ENCODE measurements at regions not wholly inside any gene's neighbourhood (a gene's known extent, or its start where the extent isn't known, plus 50 kb on each side); places are given as distances from the start of the nearest gene placed in this dataset.
"Not testable (repeated sequence)": the region's sequence is repeated elsewhere in the genome, so short reads cannot be mapped to it uniquely, and the experiment has no call there.

DNA sequence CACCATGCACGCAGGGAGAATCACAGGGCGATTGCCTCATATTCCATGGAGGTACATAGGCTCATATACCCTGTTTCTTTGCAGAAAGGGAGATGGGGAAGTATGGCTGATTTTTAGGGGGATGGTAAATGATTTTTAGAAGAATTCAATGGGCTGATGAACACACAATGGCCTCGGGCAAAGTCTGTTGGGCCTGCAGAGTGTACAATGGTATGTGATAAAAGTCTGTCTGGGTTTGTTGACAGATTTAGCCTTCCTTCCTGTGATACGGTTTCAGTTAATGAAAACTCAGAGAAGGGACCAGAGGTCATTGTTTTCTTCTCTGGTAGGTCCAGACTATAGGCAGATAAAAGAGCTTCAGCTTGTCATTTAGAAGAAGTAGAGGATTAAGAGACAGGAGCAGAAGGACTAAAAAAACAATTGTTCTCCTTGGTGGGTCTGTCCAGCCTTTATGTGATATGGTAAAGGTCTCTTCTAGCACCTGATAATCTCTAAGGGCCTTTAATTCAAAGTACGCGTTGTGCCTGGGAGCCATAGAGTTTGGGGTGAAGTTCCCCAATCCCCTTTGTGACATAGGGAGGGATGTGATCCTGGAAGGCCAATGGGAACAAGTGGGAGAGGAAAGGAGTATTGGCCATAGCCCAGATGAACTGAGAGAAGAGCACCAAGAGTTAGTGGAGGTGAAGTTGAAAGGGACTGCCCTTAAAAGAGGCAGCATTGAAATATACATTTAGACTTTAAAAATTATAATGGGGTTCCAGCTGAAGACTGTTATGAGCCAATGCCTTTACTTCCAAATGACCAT, 107.5 kb upstream of the SERPINE2 start:
- no peak for DNase-seq

DNA sequence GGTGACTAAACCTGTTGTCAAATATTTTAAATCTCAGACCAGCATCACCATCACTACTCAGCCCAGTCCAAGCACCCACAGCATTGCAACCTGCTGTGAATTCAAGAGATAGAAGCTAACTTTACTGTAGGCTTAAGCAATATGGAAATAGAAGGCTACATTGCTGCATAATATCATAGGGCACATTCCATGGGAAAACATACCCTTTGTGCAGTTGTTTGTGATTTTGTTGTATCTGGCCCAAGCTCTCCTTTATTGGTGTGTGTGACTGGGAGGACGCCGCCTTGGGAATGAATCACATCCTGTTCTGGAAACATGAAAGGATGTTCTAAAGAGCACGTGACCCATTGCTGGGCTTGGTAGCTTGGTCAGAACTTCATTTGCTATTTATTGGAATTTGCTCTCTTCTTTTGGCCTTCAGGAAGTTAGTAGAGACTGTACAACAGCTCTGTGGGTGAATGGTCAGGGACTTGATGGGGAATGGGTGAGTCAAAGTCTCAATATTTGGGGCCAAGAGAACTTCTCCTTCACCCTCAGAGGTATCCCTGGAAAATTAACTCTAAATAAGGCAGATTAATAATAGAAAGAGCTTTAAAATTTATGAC, 106.8 kb upstream of the SERPINE2 start:
- DNase-seq = no peak

DNA sequence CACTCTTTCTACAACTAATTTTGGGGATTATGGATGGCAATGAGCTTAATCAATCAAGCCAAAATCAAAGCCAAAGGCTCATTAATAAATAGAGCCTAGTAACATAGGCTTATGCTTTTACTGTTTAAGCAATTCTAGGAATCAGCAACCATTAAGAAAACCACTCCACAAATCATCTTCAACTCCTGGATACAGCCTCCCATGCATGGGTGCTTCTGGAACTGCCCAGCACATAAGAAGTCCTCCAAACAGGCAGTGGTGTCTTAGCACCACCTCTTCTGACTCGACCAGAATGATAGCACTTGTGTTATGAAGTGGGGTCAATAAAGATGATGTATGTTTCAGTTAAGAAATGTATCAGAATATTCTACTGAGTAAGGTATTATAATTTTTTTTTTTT, 104.4 kb upstream of the SERPINE2 start:
- DNase-seq = no peak

DNA sequence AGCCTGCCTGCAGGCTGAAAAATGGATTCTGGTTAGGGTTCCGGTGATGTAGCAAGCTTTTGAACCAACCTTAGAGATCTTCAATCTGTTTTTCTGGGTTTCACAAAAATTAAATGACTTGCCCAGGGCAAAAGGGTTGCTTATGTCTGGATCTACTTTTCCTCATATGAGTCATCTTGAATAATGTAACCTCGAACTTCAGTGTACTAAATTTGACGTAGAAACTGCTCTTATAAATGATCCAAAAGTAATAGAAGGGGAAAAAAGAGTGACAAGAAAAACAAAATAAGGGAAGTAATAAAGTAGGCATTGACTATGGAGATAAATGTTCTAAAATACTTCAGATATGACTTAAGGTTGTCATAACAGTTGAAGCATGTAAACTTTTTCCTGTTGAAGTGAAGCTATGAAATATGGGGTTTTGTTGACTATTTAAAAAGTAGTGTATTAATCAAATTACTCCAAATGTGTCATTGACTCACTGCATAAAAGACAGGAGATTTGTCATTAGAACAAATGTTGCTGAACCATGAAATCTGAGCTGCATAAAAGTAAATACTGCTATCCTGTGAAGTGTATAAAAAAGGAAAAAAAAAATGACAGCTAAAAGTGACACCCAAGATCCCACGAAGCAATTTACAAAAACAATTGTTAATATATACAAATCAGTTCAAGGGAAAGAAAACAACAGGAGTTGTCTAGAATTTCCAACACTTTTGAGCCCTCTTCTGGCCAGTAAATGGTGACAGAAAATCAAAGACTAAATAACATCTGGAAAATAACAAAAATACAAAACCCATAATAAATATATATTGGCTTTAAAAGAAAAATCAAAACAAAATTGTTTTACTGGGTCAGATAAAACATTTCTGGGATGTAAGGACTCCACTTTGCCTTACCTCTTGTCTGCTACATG, 103.6 kb upstream of the SERPINE2 start:
- no peak for DNase-seq

DNA sequence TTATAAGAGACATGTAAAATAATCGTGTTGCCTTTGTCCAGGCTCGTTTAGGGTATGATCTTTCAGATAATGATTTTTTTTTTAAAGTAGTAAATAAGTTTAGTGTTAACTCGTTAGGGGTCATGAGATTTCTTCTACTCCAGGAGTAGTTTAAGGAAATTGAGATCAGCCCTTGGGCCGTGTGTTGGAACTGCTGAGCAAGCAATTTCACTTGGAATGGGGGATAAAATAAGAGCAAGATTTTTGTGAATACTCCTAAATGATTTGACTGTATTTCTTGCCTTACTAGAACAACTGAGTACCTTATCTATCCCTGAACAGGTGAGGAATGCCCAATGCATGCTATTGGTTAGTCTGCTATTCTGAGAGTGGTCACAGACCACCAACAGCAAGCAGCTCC, 102.2 kb upstream of the SERPINE2 start:
- DNase-seq = no peak

DNA sequence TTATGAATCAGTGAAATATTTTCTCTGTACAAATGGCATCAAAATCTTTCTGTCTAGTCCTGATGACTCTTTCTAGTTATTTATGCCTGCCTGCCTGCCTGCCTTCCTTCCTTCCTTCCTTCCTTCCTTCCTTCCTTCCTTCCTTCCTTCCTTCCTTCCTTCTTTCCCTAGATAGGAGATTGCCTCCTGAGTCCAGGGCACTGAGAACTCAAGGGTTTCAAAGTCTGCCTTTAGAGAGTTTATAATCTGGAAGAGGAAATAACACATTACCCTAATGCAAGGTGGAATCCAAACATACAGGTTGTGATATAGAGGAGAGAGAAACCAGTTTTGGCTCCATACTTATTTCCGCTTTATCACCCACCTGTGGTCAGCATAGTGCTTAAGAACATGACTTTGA, 98.1 kb upstream of the SERPINE2 start:
- DNase-seq = no peak

DNA sequence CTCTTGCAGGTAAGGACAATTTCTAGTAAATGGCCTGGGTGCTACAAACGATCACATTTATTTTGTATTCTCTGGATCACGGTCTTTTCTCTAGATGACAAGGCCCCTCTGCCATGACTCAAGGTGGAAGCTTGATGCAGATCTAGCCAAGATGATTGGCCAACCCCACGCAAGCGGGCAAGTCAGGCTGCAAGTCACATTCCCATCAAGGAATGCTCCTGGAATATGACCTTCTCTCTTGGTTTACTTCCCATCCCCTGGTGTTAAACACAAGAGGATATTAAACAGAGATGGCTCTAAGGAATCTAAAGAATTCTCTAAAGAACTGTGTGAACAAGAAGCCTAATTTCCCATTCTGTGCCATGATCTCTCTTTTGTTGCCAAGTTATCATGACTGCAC, 97.3 kb upstream of the SERPINE2 start:
- no peak for DNase-seq

DNA sequence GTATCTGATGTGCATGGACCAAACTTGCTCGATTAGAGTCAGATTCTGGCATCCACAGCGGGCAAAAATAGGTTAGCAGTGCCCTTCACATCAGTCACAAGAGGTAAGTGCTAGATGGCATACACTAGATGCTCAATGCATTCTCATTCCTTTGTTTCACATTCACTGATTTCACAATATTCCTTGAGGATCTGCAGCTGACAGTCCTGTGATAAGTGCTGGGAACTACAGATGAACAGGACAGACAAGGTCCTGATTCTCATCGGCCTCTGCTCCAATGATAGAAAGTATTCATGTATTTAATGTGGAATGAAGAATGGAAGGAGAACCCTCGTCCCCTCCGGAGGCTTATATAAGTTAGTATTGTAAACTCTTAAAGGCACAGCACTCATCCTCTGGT, 96.8 kb upstream of the SERPINE2 start:
- DNase-seq = no peak

DNA sequence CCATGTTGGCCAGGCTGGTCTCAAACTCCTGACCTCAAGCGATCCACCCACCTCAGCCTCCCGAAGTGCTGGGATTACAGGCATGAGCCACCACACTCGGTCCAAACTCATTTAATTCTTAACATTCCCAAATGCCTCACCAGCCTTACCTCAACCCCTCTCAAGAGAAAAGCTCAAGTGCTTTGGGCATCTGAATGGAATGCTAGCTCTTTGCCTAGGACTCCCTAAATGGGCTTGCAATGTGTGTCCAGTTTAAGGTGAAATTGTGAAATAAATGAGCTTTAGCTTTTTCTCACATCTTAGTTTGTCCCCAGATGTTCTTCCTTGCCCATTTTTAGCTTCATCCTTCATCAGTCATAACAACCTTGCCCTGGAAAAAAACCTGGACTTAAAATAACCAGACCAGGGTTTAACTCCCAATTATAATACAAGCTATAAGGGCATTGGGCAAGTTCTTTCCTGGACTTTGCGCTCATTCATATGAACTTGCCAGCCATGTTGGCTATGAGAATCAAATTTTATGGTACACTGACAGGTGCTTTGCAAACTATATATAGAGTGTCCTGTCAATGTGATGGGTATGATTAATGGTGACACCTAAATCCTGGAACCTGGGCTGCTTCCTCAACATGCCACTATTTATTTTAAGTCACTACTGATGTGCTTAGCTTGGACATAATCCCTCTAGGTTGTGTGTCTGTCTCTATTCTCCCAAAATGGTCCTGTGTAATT, 95.1 kb upstream of the SERPINE2 start:
- DNase-seq = no peak

DNA sequence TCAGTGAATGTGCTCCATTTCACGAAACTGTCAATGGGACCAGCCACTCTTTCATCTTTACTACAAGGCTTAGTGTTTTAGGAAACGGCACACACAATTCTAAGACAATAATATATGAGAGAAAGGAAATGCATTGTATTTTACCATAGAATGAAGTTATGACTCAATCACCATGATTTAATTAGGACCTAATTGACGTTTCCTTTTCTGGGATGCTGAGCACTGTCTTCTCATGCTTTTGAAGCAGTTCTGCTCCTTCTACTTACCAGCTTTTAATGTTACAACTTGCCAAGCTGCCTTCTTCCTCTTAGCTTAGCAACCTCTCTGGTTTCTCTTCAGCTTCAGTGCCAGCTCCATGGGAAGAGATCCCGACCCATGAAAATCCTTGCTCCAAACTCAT, 94.3 kb upstream of the SERPINE2 start:
- no peak for DNase-seq

DNA sequence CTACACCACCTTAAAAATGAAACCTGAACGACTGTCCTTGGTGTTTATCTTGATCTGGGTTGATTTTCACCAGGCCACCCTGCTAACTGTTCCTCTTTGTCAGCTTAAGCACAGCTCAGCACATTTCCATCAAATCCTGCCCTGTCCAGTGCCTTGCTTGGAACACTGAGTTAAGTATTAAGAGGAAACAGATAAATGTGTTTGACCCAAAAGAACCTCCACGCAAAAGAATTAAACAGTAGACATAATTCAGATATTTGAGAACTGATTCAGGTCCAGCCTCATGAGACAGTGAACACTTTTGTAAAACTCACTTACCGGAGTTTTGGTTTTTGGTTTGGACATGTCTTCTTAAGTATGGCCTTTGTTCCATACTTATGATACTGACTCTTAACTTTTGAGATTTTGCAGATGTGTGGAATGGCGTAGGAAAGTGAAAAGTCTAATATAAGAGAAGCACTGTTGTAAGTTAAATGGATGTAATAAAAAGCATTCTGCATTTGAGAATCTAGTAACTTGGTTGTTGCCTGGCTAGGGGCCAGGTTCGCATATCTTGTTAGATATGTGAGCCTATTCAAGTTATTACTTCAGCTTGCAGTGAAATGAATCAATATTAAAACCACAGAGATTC, 88.9 kb upstream of the SERPINE2 start:
- DNase-seq = peak; percentile 39

DNA sequence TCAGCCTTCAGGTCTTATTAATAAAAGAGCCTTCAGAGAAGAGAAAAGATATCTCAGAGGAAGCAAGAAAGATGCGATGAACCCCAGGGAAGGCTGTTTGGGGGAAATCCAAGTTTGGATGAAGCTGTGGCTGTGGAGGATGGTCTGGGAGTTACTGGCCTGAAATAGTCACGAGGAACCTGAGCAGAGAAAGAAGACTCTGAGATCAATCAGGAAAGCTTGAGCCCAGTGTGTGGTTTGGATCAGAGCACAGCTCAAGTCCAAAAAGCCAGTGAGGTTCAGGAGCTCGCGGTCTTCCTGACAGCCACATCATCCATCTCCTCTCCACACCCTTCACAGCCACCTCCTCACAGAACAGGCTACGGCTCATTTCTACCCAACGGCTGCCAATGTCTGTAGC, 87.4 kb upstream of the SERPINE2 start:
- DNase-seq = peak; percentile 22

DNA sequence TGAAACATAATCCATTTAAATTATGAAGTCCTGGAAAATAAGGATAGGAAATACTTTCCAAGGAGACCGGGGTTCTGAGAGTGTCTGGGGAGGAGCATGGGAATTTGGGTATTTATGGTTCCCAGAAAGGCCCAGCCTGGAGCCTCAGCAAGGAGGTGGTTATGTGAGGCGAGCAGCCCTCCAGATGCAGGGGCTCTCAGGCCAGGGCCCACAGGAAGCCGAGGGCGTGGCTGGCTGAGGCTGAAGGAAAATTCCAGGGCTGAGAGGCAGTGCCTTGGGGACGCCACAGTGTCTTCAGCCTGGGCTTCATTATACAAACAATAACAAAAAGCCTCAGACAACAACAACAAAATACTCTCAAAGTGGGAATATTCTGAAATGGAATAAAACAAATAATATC, 86.9 kb upstream of the SERPINE2 start:
- DNase-seq = peak; percentile 19

DNA sequence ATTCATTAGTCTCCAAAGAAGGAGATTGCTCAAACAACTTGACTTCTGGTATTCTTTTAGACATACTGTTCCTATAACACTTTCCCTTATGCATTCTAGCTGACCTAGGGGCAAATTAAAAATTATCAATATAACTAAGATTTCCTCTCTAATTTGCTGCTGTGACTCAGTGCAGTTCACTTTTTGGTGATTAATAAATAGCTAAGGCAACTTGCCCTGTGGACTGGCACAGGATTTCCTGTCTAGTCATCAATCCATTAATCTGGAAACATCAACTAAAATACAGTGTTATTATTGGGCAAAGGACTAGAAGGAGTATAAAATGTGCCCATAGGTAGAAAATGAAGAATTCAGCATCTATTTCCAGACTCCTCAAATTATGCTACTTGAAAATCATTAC, 83.5 kb upstream of the SERPINE2 start:
- DNase-seq = no peak

DNA sequence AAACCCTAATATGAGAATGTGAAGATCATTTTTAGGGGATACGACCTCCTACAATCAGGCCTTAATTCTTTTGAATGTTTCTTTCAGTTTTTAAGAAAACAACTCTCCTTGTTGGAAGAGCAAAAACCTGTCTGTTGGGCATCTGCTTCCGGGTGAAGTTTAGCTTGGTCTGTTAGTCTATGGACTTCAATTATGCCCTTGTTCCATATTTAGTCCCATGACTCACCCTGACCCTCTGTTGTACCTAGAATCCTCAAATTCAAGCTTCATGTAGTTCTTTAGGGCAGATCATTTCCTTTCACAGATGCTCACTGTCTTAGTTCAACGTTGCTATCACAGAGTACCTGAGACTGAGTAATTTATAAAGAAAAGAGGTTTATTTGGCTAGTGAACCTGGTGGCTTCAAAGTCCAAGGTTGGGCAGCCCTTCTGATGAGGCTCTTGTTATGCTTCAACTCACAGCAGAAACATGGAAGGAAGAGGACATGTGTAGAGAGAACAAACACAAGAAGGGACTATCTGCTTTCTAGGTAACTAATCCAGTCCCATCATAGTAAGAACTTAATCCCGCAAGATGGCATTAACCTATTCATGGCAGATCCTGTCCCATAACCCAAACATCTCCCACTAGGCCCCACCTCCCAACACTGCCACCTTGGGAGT, 82.5 kb upstream of the SERPINE2 start:
- no peak for DNase-seq

DNA sequence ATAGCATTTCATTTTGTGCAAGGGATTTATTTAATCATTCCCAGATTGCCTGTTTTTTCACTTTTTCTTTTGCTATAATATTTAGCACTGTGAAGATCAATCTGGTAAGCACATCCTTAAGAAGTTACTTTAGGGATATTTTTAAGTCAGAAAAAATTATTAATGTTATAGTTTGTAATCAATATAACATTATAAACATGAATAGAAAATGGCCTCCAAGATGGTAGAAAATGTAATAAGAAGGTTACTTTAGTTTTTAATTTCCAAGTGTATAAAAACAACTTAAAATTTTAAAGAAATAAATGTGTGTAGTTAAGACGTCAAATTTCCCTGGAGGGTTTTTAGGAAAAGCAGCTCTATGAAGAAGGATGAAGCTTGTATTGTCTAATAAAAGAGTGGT, 81.9 kb upstream of the SERPINE2 start:
- no peak for DNase-seq

DNA sequence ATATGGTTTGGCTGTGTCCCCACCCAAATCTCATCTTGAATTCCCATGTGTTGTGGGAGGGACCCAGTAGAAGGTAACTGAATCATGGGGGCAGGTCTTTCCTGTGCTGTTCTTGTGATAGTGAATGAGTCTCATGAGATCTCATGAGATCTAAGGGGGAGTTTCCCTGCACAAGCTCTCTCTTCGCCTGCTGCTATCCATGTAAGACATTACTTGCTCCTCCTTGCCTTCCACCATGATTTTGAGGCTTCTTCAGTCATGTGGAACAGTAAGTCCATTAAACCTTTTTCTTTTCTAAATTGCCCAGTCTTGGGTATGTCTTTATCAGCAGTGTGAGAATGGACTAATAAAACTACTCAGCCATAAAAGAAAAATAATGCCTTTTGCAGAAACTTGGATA, 80.8 kb upstream of the SERPINE2 start:
- not testable (repeated sequence) for DNase-seq

DNA sequence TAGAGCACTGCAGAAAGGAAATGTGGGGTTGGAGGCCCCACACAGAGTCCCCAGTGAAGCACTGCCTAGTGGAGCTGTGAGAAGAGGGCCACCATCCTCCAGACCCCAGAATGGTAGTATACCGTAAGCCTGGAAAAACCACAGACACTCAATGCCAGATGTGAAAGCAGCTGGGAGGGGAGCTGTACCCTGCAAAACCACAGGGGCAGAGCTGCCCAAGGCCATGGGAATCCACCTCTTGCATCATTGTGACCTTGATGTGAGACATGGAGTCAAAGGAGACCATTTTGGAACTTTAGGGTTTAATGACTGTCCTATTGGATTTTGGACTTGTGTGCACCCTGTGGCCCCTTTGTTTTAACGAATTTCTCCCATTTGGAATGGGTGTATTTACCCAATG, 75.3 kb upstream of the SERPINE2 start:
- DNase-seq = no peak

DNA sequence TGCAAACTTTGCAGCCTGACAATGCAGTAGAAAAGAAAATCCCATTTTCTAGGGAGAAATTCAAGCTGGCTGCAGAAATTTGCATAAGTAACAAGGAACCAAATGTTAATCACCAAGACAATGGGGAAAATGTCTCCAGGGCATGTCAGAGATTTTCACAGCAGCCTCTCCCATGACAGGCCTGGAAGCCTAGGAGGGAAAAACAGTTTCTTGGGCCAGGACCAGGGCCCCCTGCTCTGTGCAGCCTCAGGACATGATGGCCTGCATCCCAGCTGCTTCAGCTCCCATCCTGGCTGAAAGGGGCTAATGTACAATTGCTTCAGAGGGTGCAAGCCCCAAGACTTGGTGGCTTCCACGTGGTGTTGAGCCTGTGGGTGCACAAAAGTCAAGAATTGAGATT, 74.8 kb upstream of the SERPINE2 start:
- DNase-seq = not testable (repeated sequence)

DNA sequence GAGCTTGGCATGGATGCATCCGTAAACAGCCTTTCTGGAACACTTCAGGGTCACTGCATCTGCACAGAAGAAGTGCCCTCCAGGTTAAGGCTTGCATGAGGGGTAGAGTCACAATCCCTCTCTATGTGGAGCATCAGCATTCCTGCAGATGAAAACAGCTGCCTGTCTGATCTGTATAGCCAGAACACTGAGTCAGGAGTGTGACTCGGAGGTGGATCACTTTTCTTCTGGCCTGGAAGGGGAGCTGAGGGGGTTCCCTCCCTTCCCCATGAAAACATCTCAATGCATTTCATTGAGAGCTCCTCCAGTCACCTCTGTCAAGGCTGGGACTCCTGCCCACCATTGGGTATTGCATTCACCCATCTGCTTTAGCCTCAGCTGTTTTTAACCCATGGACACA, 72.5 kb upstream of the SERPINE2 start:
- no peak for DNase-seq

DNA sequence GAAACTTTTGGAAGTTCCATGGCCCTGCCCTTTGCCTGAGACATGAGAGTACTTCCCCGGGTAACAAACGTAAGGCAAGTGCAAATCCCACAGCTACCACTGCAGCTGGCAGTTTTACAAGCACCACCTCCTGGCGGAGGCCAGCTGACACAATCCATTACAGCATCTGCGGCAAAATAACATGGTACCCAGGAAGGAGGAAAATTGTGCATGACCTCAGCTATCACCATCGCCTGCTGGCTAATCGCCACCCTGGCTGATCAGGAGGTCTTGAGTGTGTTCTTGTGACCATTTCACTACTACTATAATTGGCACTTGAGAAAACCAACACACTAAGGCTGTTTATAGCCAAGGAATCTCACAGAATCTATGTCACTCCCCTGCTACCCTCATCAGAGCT, 71.7 kb upstream of the SERPINE2 start:
- no peak for DNase-seq
